ENCODE measurements at regions not wholly inside any gene's neighbourhood (a gene's known extent, or its start where the extent isn't known, plus 50 kb on each side); places are given as distances from the start of the nearest gene placed in this dataset.

GRCh38 chrY:7753711-7754110 lies 842.2 kb upstream of the AMELY start:
- ATAC-seq: no peak
- no peak overlapping the region for H3K27ac ChIP-seq
- no peaks in the 10 kb centered on the region for H3K9me3 ChIP-seq
- no peak for TF ChIP-seq CTCF (IDR thresholded peaks at IDR 0.05 in 4 of 5, conservative IDR thresholded peaks at IDR 0.05 in 1 of 5)
- no peak for TF ChIP-seq POLR2A (IDR thresholded peaks at IDR 0.05)
- no peak for DNase-seq
- no peaks in the 10 kb centered on the region for H3K4me1 ChIP-seq
- no peak overlapping the region for H3K4me3 ChIP-seq
- intact Hi-C loops (cut with DNase I; ENCODE audit: low total_unique reads) (no loop called here), in situ Hi-C loops (cut with MboI; ENCODE audit: low sequenced_read_pairs in 4 of 4) (no loop called here)
- H3K27me3 ChIP-seq: no peaks in the 10 kb centered on the region
- H3K36me3 ChIP-seq: no peaks in the 10 kb centered on the region

- intact Hi-C loops (cut with DNase I; ENCODE audit: low total_unique reads) (no loop called here), in situ Hi-C loops (cut with MboI; ENCODE audit: low sequenced_read_pairs in 4 of 4) (no loop called here)
- DNase-seq: no peak
- Histone ChIP-seq H3K4me1 (no peaks in the 10 kb centered on the region), H3K9me3 (no peaks in the 10 kb centered on the region), H3K27me3 (no peaks in the 10 kb centered on the region), H3K36me3 (no peaks in the 10 kb centered on the region), H3K4me3 (no peak overlapping the region), H3K27ac (no peak overlapping the region)
- ATAC-seq: no peak
- TF ChIP-seq POLR2A (IDR thresholded peaks at IDR 0.05): no peak
- TF ChIP-seq CTCF (IDR thresholded peaks at IDR 0.05 in 4 of 5, conservative IDR thresholded peaks at IDR 0.05 in 1 of 5): no peak
These were observed 835.2 kb upstream of the AMELY start for GRCh38 chrY:7746781-7747180.

GRCh38 chrY:7745581-7745901 lies 834.0 kb upstream of the AMELY start:
- in situ Hi-C loops (cut with MboI; ENCODE audit: low sequenced_read_pairs in 4 of 4): no loop called here
- H3K4me1 ChIP-seq: no peaks in the 10 kb centered on the region
- no peak overlapping the region for H3K4me3 ChIP-seq
- intact Hi-C loops (cut with DNase I; ENCODE audit: low total_unique reads): no loop called here
- no peak for TF ChIP-seq CTCF (IDR thresholded peaks at IDR 0.05 in 4 of 5, conservative IDR thresholded peaks at IDR 0.05 in 1 of 5)
- no peak for TF ChIP-seq POLR2A (IDR thresholded peaks at IDR 0.05)
- H3K9me3 ChIP-seq: no peaks in the 10 kb centered on the region
- no peaks in the 10 kb centered on the region for H3K27me3 ChIP-seq
- no peak overlapping the region for H3K27ac ChIP-seq
- no peaks in the 10 kb centered on the region for H3K36me3 ChIP-seq
- ATAC-seq: no peak
- no peak for DNase-seq

GRCh38 chrY:7744691-7745580 lies 833.4 kb upstream of the AMELY start:
- H3K27ac ChIP-seq: no peak overlapping the region
- in situ Hi-C loops (cut with MboI; ENCODE audit: low sequenced_read_pairs in 4 of 4) (no loop called here), intact Hi-C loops (cut with DNase I; ENCODE audit: low total_unique reads) (no loop called here)
- H3K36me3 ChIP-seq: no peaks in the 10 kb centered on the region
- TF ChIP-seq CTCF (IDR thresholded peaks at IDR 0.05 in 4 of 5, conservative IDR thresholded peaks at IDR 0.05 in 1 of 5) (no peak), POLR2A (IDR thresholded peaks at IDR 0.05) (no peak)
- no peak for DNase-seq
- no peaks in the 10 kb centered on the region for H3K9me3 ChIP-seq
- H3K4me1 ChIP-seq: no peaks in the 10 kb centered on the region
- H3K4me3 ChIP-seq: no peak overlapping the region
- ATAC-seq: no peak
- H3K27me3 ChIP-seq: no peaks in the 10 kb centered on the region

Data from gastrocnemius medialis (tissue), 4 donors.